ENCODE measurements at regions not wholly inside any gene's neighbourhood (a gene's known extent, or its start where the extent isn't known, plus 50 kb on each side); places are given as distances from the start of the nearest gene placed in this dataset.
"Not testable (repeated sequence)": the region's sequence is repeated elsewhere in the genome, so short reads cannot be mapped to it uniquely, and the experiment has no call there.

DNA sequence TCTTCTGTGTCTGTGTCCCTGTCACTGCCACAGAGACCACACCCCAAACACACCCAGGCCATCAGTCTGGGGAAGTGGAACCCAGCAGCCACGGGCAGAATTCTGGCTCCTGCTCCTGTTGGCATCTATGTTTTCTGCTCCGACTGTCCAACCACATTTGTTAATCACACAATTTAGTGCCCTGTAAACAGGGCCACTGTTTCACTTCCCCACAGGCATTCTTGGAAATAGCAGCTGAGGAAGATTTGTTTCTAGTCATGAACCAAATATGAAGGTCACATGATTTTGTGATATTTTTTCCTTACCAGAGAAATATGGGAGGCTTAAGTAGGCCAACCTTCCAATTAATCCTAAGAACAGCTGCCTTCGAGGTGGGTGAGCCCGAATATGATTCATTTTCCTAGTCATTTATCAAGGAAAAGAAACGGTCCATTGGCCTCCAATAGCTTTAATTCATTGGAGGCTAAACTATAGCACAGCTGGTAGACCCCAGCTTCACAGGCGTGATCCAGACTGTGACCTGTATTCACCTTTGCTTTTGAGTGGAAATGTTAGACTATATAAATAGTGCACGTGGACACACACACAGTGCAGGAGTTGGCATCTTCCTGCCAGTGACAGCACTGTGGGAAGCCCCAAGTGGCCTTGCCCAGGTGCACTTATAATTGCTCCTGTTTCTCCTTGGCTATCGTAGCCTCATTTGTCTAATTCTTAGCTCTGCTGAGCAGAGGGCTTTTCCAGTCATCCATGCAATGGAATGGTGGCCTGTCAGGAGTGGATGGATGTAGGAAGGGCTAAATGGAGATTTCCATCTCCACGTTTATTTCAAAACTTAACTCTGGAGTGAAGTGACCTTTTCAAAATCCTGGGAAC is 267.9 kb downstream of the LPIN1 start:
- DNase-seq, result no peak

DNA sequence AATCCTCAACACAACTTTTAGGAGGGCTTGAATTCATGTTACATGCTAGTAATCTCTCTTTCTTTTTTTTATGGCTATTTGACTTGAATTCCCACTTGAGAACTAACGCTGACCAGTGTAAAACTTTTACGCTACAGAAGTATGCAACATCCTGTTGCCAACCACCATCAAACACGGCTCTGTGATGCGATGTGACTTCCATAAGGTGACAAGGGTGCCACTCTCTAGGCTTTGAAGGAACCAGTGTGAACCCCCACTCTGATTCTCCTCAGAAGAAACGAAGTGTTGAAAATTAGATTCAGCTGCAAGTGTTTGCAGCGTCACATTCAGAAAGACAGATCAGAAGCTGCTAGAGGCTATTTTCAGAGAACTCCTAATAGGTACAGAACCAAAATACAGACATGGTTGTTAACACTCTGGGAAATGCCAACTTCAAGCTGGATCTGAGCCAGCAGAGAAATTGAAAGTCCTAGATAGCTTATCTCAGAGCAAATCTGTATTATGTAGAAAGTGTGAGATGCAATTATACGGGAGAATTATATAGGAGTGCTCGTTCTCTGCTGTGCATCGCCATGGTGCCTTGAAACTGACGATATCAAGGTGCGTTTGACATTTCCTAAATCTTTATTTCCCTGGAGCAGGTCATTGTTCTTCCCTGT is 271.2 kb downstream of the LPIN1 start:
- Histone ChIP-seq H3K9ac (ENCODE audit: low read length) (no peak overlapping the region), H3K36me3 (ENCODE audit: control insufficient read depth, insufficient read depth, low read length) (no peaks in the 10 kb centered on the region), H2BK15ac (replicated peaks; ENCODE audit: low read depth) (no peak overlapping the region), H4K8ac (ENCODE audit: low read depth, low read length) (no peak overlapping the region), H3K4me3 (ENCODE audit: low read length) (no peak overlapping the region), H2AK5ac (ENCODE audit: low read length) (no peak overlapping the region), H3K4me1 (ENCODE audit: control insufficient read depth, low read depth, low read length) (no peaks in the 10 kb centered on the region), H3K27me3 (ENCODE audit: insufficient read depth, low read length, poor library complexity) (no peaks in the 10 kb centered on the region), H3K27ac (ENCODE audit: low read depth, low read length) (no peak overlapping the region), H3K18ac (ENCODE audit: low read length) (no peak overlapping the region), H3K79me1 (ENCODE audit: low read length) (no peaks in the 10 kb centered on the region), H3K4me2 (ENCODE audit: low read length) (no peak overlapping the region), H3K56ac (ENCODE audit: low read length) (no peak overlapping the region), H2BK5ac (ENCODE audit: low read length) (no peak overlapping the region), H4K5ac (ENCODE audit: low read length) (no peak overlapping the region), H2BK120ac (ENCODE audit: low read depth, low read length) (no peak overlapping the region), H3K23ac (ENCODE audit: low read length) (no peak overlapping the region), H3K4ac (ENCODE audit: low read depth, low read length) (no peak overlapping the region), H3K79me2 (ENCODE audit: control insufficient read depth, insufficient read depth, low read length) (no peaks in the 10 kb centered on the region)
- no peak for DNase-seq
- WGBS (ENCODE audit: extremely low coverage, insufficient coverage, low lambda C conversion rate), result no CpG with 5 or more reads among the region's 11 CpGs

More for the DNA sequence above, 267.9 kb downstream of the LPIN1 start:
- Histone ChIP-seq H4K5ac (ENCODE audit: low read length) (no peak overlapping the region), H3K4me3 (ENCODE audit: low read length) (no peak overlapping the region), H2AK5ac (ENCODE audit: low read length) (no peak overlapping the region), H4K8ac (ENCODE audit: low read depth, low read length) (no peak overlapping the region), H3K9ac (ENCODE audit: low read length) (no peak overlapping the region), H2BK5ac (ENCODE audit: low read length) (no peak overlapping the region), H3K79me2 (ENCODE audit: control insufficient read depth, insufficient read depth, low read length) (no peaks in the 10 kb centered on the region), H3K18ac (ENCODE audit: low read length) (no peak overlapping the region), H3K79me1 (ENCODE audit: low read length) (no peaks in the 10 kb centered on the region), H3K27me3 (ENCODE audit: insufficient read depth, low read length, poor library complexity) (no peaks in the 10 kb centered on the region), H3K4me1 (ENCODE audit: control insufficient read depth, low read depth, low read length) (no peaks in the 10 kb centered on the region), H2BK15ac (replicated peaks; ENCODE audit: low read depth) (no peak overlapping the region), H3K4me2 (ENCODE audit: low read length) (no peak overlapping the region), H3K56ac (ENCODE audit: low read length) (no peak overlapping the region), H3K23ac (ENCODE audit: low read length) (no peak overlapping the region), H3K27ac (ENCODE audit: low read depth, low read length) (no peak overlapping the region), H2BK120ac (ENCODE audit: low read depth, low read length) (no peak overlapping the region), H3K36me3 (ENCODE audit: control insufficient read depth, insufficient read depth, low read length) (no peaks in the 10 kb centered on the region), H3K4ac (ENCODE audit: low read depth, low read length) (no peak overlapping the region)
- no CpG with 5 or more reads among the region's 9 CpGs for WGBS (ENCODE audit: extremely low coverage, insufficient coverage, low lambda C conversion rate)

DNA sequence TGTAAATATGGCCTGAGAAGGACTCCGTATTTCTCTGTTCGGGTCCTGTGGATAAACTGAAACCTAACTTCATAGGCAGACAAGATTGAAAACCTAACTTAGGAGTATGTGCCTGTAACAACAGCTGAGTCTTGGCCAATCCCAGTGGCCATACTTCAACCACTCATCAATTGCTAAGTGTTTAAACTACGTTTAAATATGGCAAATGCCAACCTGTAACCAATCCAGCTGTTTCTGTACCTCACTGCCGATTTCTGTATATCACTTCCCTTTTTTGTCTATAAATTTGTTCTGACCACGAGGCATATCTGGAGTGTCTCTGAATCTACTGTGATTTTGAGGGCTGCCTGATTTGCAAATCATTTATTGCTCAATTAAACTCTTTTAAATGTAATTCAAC is 272.3 kb downstream of the LPIN1 start:
- DNase-seq; H3K4ac ChIP-seq (ENCODE audit: low read depth, low read length); H2AK5ac ChIP-seq (ENCODE audit: low read length); H2BK120ac ChIP-seq (ENCODE audit: low read depth, low read length); H3K56ac ChIP-seq (ENCODE audit: low read length); H3K18ac ChIP-seq (ENCODE audit: low read length); H2BK5ac ChIP-seq (ENCODE audit: low read length); H3K9ac ChIP-seq (ENCODE audit: low read length); H3K4me1 ChIP-seq (ENCODE audit: control insufficient read depth, low read depth, low read length); H3K4me2 ChIP-seq (ENCODE audit: low read length); H3K4me3 ChIP-seq (ENCODE audit: low read length); H4K5ac ChIP-seq (ENCODE audit: low read length); H3K27me3 ChIP-seq (ENCODE audit: insufficient read depth, low read length, poor library complexity); H2BK15ac ChIP-seq (replicated peaks; ENCODE audit: low read depth); H3K79me1 ChIP-seq (ENCODE audit: low read length); H4K8ac ChIP-seq (ENCODE audit: low read depth, low read length); H3K36me3 ChIP-seq (ENCODE audit: control insufficient read depth, insufficient read depth, low read length); H3K79me2 ChIP-seq (ENCODE audit: control insufficient read depth, insufficient read depth, low read length); H3K23ac ChIP-seq (ENCODE audit: low read length); H3K27ac ChIP-seq (ENCODE audit: low read depth, low read length): not testable (repeated sequence)
- no CpG with 5 or more reads among the region's 5 CpGs for WGBS (ENCODE audit: extremely low coverage, insufficient coverage, low lambda C conversion rate)

DNA sequence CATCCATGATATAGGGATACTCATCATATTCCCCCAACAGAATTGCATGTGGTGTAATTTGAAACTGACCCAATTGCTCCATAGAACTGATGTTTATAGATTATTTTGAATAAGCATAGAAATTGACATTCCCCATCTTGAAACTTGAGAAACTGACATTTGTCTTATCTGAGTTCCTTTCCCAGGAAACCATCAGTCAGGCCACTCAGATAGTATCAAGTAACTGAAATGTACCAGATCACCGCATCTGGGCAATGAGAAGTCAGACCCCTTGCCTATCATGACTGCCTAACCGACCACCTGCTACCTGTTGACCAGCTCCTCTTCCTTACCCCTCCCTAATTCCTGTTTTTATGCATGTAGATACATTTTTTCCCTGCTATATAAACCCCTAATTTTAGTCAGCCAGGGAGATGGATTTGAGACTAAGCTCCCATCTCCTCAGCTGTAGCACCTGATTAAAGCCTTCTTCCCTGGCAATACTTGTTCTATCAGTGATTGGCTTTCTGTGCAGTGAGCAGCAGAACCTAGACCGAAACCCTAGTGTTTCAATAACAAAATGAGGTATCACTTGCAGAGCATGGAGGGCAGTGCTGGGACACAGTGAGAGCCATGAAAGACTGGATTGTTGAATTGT is 274.5 kb downstream of the LPIN1 start:
- no peak overlapping the region for H3K4me2 ChIP-seq (ENCODE audit: low read length)
- H2BK15ac ChIP-seq (replicated peaks; ENCODE audit: low read depth), result no peak overlapping the region
- H3K18ac ChIP-seq (ENCODE audit: low read length), result no peak overlapping the region
- H2BK120ac ChIP-seq (ENCODE audit: low read depth, low read length), result no peak overlapping the region
- H3K4ac ChIP-seq (ENCODE audit: low read depth, low read length), result no peak overlapping the region
- H3K4me1 ChIP-seq (ENCODE audit: control insufficient read depth, low read depth, low read length), result no peaks in the 10 kb centered on the region
- no peak overlapping the region for H4K8ac ChIP-seq (ENCODE audit: low read depth, low read length)
- H3K4me3 ChIP-seq (ENCODE audit: low read length), result no peak overlapping the region
- no peak for DNase-seq
- no peak overlapping the region for H4K5ac ChIP-seq (ENCODE audit: low read length)
- no peaks in the 10 kb centered on the region for H3K36me3 ChIP-seq (ENCODE audit: control insufficient read depth, insufficient read depth, low read length)
- H3K27me3 ChIP-seq (ENCODE audit: insufficient read depth, low read length, poor library complexity), result no peaks in the 10 kb centered on the region
- H3K27ac ChIP-seq (ENCODE audit: low read depth, low read length), result no peak overlapping the region
- no peaks in the 10 kb centered on the region for H3K79me1 ChIP-seq (ENCODE audit: low read length)
- H3K9ac ChIP-seq (ENCODE audit: low read length), result no peak overlapping the region
- H3K23ac ChIP-seq (ENCODE audit: low read length), result no peak overlapping the region
- WGBS (ENCODE audit: extremely low coverage, insufficient coverage, low lambda C conversion rate), result no CpG with 5 or more reads among the region's 3 CpGs
- H3K56ac ChIP-seq (ENCODE audit: low read length), result no peak overlapping the region
- H2AK5ac ChIP-seq (ENCODE audit: low read length), result no peak overlapping the region
- H2BK5ac ChIP-seq (ENCODE audit: low read length), result no peak overlapping the region
- no peaks in the 10 kb centered on the region for H3K79me2 ChIP-seq (ENCODE audit: control insufficient read depth, insufficient read depth, low read length)

DNA sequence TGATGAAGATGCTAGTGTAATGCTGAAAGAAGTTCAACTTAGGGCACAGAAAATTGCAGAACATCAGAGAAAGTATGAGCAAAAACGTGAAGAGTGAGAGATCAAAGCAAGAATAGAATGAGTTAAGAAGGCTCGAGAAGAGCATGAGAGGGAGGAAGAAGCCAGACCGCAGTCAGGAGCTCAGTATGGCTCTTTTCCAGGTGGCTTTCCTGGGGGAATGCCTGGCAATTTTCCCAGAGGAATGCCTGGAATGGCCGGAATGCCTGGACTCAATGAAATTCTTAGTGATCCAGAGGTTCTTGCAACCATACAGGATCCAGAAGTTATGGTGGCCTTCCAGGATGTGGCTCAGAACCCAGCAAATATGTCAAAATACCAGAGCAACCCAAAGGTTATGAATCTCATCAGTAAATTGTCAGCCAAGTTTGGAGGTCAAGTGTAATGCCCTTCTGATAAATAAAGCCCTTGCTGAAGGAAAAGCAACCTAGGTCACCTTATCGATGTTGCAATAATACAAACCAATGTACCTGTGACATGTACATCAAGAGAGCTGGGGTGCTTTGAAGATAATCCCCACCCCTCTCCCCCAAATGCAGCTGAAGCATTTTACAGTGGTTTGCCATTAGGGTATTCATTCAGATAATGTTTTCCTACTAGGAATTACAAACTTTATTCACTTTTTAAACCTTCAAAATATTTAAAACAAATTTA is 277.9 kb downstream of the LPIN1 start:
- not testable (repeated sequence) for H3K4me1 ChIP-seq (ENCODE audit: control insufficient read depth, low read depth, low read length); H3K27ac ChIP-seq (ENCODE audit: low read depth, low read length); H3K36me3 ChIP-seq (ENCODE audit: control insufficient read depth, insufficient read depth, low read length); H3K9ac ChIP-seq (ENCODE audit: low read length); H4K5ac ChIP-seq (ENCODE audit: low read length); H3K4me2 ChIP-seq (ENCODE audit: low read length); H3K4ac ChIP-seq (ENCODE audit: low read depth, low read length); H2BK120ac ChIP-seq (ENCODE audit: low read depth, low read length); H3K23ac ChIP-seq (ENCODE audit: low read length); H3K79me1 ChIP-seq (ENCODE audit: low read length); H3K4me3 ChIP-seq (ENCODE audit: low read length); H3K56ac ChIP-seq (ENCODE audit: low read length); H3K18ac ChIP-seq (ENCODE audit: low read length); H3K79me2 ChIP-seq (ENCODE audit: control insufficient read depth, insufficient read depth, low read length); H3K27me3 ChIP-seq (ENCODE audit: insufficient read depth, low read length, poor library complexity); H2AK5ac ChIP-seq (ENCODE audit: low read length); H2BK5ac ChIP-seq (ENCODE audit: low read length); H2BK15ac ChIP-seq (replicated peaks; ENCODE audit: low read depth); H4K8ac ChIP-seq (ENCODE audit: low read depth, low read length)
- WGBS (ENCODE audit: extremely low coverage, insufficient coverage, low lambda C conversion rate), result no CpG with 5 or more reads among the region's 5 CpGs
- peak; percentile 64 for DNase-seq

Measured in mesendoderm (in vitro differentiated cells).